ENCODE measurements at regions not wholly inside any gene's neighbourhood (a gene's known extent, or its start where the extent isn't known, plus 50 kb on each side); places are given as distances from the start of the nearest gene placed in this dataset.
"Not testable (repeated sequence)": the region's sequence is repeated elsewhere in the genome, so short reads cannot be mapped to it uniquely, and the experiment has no call there.

DNA sequence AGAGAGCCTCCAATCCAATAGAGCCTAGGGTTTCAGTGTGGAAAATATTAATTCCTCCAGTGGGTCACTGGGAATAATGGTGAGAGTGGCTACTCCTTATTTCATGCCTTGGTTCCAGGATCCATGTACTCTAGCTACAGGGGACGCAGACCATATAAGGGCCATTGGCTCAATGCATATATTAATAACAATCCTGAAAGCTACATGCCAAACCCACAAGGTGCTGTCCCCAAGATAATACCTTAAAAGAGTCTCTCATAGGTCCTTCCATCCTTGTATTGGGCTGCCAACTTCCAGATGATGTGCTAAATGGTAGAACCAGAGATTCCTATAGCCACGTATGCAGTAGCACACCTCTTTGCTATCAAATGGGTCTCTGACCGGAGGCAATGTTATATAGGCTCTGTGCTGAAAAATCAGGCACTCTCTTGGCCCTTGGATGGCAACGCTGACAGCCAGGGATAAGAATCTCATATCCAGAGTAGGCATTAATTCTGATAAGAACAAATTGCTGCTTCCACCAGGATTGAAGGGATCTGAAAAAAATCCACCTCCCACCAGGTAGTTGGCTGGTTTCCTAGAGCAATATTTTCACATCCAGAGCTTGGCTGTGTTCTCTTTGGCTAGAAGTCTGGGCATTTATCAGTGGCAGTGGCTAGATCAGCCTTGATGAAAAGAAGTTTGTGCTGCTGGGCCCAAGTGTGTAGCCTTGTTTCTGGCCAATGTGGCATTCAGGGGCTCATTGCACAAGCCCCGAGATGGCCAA, 218.1 kb upstream of the MGAT5 start:
- Histone ChIP-seq H3K9me3 (no peaks in the 10 kb centered on the region), H3K27me3 (no peaks in the 10 kb centered on the region), H3K4me1 (peaks cover 0 to 8% (median 6%) of the 10 kb centered on the region in 4 donors), H3K4me3 (no peak overlapping the region), H3K27ac (replicated peaks in 1 of 4) (no peak overlapping the region), H3K36me3 (no peaks in the 10 kb centered on the region)
- TF ChIP-seq POLR2AphosphoS5 (IDR thresholded peaks at IDR 0.05) (no peak), POLR2A (IDR thresholded peaks at IDR 0.05; ENCODE audit: low read depth) (no peak), EP300 (IDR thresholded peaks at IDR 0.05) (no peak)
- TF ChIP-seq, protein P1, sequence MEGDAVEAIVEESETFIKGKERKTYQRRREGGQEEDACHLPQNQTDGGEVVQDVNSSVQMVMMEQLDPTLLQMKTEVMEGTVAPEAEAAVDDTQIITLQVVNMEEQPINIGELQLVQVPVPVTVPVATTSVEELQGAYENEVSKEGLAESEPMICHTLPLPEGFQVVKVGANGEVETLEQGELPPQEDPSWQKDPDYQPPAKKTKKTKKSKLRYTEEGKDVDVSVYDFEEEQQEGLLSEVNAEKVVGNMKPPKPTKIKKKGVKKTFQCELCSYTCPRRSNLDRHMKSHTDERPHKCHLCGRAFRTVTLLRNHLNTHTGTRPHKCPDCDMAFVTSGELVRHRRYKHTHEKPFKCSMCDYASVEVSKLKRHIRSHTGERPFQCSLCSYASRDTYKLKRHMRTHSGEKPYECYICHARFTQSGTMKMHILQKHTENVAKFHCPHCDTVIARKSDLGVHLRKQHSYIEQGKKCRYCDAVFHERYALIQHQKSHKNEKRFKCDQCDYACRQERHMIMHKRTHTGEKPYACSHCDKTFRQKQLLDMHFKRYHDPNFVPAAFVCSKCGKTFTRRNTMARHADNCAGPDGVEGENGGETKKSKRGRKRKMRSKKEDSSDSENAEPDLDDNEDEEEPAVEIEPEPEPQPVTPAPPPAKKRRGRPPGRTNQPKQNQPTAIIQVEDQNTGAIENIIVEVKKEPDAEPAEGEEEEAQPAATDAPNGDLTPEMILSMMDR (IDR thresholded peaks at IDR 0.05): no peak
- intact Hi-C loops (cut with DNase I): no loop called here
- WGBS: 89% methylated on average over 5 of the region's 5 CpGs
- DNase-seq (ENCODE audit: extremely low spot score): peak; percentile 82

DNA sequence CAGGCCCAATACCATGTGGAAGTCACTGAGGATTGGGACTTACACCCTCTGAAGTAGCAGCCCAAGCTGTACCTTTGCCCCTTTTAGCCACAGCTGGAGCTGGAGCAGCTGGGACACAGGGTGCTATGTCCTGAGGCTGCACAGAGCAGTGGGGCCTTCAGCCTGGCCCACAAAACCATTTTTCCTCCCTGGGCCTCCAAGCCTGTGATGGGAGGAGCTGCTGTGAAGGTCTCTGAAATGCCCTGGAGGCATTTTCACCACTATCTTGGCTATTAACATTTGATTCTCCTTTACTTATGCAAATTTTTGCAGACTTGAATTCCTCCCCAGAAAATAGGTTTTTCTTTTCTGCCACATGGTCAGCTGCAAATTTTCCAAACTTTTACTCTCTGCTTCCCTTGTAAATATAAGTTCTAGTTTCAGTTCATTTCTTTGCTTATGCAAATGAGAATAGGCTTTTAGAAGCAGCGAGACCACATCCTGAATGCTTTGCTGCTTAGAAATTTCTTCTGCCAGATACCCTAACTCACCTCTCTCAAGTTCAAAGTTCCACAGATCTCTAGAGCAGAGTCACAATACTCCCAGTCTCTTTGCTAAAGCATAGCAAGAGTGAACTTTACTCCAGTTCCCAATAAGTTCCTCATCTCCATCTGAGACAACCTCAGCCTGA, 213.8 kb upstream of the MGAT5 start:
- no peaks in the 10 kb centered on the region for H3K4me1 ChIP-seq
- no peak for DNase-seq (ENCODE audit: extremely low spot score)
- H3K36me3 ChIP-seq: no peaks in the 10 kb centered on the region
- no peak overlapping the region for H3K4me3 ChIP-seq
- no peak overlapping the region for H3K27ac ChIP-seq (replicated peaks in 1 of 4)
- WGBS: 74% methylated on average over 1 of the region's 1 CpG
- peaks cover 0 to 8% (median 0%) of the 10 kb centered on the region in 4 donors for H3K9me3 ChIP-seq
- no peaks in the 10 kb centered on the region for H3K27me3 ChIP-seq
- TF ChIP-seq, protein P1 (IDR thresholded peaks at IDR 0.05): no peak
- TF ChIP-seq EP300 (IDR thresholded peaks at IDR 0.05) (no peak), POLR2A (IDR thresholded peaks at IDR 0.05; ENCODE audit: low read depth) (no peak), POLR2AphosphoS5 (IDR thresholded peaks at IDR 0.05) (no peak)
- intact Hi-C loops (cut with DNase I): no loop called here

DNA sequence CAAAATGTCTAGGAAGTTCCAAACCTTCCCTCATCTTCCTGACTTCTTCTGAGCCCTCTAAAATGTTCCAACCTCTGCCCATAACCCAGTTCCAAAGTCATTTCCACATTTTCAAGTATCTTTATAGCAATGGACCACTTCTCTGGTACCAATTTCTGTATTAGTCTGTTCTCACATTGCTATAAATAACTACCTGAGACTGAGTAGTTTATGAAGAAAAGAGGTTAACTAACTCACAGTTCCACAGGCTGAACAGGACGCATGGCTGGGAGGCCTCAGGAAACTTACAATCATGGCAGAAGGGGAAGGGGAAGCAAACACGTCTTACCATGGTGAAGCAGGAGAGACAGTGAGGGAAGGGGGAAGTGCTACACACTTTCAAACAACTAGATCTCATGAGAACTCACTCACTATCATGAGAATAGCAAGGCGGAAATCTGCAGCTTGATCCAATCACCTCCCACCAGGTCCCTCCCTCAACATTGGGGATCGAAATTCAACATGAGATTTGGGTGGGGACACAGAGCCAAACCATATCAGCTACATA, 213.2 kb upstream of the MGAT5 start:
- H3K27me3 ChIP-seq; intact Hi-C loops (cut with DNase I); H3K36me3 ChIP-seq; H3K27ac ChIP-seq (replicated peaks in 1 of 4); H3K4me3 ChIP-seq; H3K4me1 ChIP-seq; H3K9me3 ChIP-seq: not testable (repeated sequence)
- 75% methylated on average over 4 of the region's 4 CpGs for WGBS
- peak; percentile 47 for DNase-seq (ENCODE audit: extremely low spot score)

DNA sequence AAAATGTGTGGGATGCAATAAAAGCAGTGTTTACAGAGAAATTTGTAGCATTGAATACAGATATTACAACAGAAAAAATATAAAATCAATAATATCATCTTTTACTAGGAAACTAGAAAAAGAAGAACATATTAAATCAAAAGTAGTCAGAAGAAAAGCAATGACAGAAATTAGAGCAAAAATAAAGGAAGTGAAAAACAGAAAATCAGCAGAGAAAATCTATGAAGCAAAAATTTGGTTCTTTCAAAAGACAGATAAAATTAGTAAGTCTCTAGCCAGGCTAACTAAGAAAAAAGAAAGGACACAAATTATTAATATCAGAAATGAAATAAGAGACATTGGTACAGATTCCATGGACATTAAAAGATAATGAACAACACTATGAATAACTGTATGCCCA, 212.0 kb upstream of the MGAT5 start:
- no peak overlapping the region for H3K4me3 ChIP-seq
- no peak for DNase-seq (ENCODE audit: extremely low spot score)

DNA sequence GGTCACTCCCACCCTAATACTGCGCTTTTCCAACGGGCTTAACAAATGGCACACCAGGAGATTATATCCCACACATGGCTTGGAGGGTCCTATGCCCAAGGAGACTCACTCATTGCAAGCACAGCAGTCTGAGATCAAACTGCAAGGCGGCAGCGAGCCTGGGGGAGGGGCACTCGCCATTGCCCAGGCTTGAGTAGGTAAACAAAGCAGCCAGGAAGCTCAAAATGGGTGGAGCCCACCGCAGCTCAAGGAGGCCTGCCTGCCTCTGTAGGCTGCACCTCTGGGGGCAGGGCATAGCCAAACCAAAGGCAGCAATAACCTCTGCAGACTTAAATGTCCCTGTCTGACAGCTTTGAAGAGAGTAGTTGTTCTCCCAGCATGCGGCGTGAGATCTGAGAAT, 210.8 kb upstream of the MGAT5 start:
- H3K36me3 ChIP-seq; H3K9me3 ChIP-seq; H3K4me3 ChIP-seq; H3K27ac ChIP-seq (replicated peaks in 1 of 4); H3K27me3 ChIP-seq; H3K4me1 ChIP-seq; intact Hi-C loops (cut with DNase I): not testable (repeated sequence)
- 82% methylated on average over 6 of the region's 8 CpGs for WGBS
- peak; percentile 19 for DNase-seq (ENCODE audit: extremely low spot score)

More for the DNA sequence above, 212.0 kb upstream of the MGAT5 start:
- Histone ChIP-seq H3K4me1 (no peaks in the 10 kb centered on the region), H3K27ac (replicated peaks in 1 of 4) (no peak overlapping the region), H3K9me3 (peaks cover 0 to 8% (median 0%) of the 10 kb centered on the region in 4 donors), H3K27me3 (no peaks in the 10 kb centered on the region), H3K36me3 (no peaks in the 10 kb centered on the region)
- intact Hi-C loops (cut with DNase I): no loop called here
- TF ChIP-seq POLR2AphosphoS5 (IDR thresholded peaks at IDR 0.05) (no peak), POLR2A (IDR thresholded peaks at IDR 0.05; ENCODE audit: low read depth) (no peak), EP300 (IDR thresholded peaks at IDR 0.05) (no peak)
- TF ChIP-seq, protein P1 (IDR thresholded peaks at IDR 0.05): no peak

All from esophagus muscularis mucosa (tissue), 4 donors.